Caki2 (cell line): ENCODE measurements at regions not wholly inside any gene's neighbourhood (a gene's known extent, or its start where the extent isn't known, plus 50 kb on each side); places are given as distances from the start of the nearest gene placed in this dataset.
A peak's percentile ranks its signal among the peaks of the same experiment; 100 is the strongest.

Experiments
- DNase-seq: peaks from one replicate; pipeline ENCODE4 v3.0.0-alpha.2; 2015; ENCODE audit warnings: low read depth
- in situ Hi-C: cut with HindIII; loops from 2 replicates; pipeline ENCODE4 v1.10.0; 2016; ENCODE audit warnings: low sequenced_read_pairs, low pct_unique_long_range_greater_than_20kb, mixed read lengths

- DNase-seq, result no peak
- in situ Hi-C loops, result no loop called here
These were observed 59.2 kb upstream of the TARBP1 start for GRCh38 chr1:234538062-234538731.

GRCh38 chr1:234537236-234537635, 58.3 kb upstream of the TARBP1 start:
- in situ Hi-C loops, result no loop called here
- no peak for DNase-seq

GRCh38 chr1:234536741-234537140, 57.8 kb upstream of the TARBP1 start:
- no peak for DNase-seq
- in situ Hi-C loops, result no loop called here

GRCh38 chr1:234535763-234536515, 57.0 kb upstream of the TARBP1 start:
- in situ Hi-C loops, result no loop called here
- DNase-seq, result peak; percentile 65

DNA sequence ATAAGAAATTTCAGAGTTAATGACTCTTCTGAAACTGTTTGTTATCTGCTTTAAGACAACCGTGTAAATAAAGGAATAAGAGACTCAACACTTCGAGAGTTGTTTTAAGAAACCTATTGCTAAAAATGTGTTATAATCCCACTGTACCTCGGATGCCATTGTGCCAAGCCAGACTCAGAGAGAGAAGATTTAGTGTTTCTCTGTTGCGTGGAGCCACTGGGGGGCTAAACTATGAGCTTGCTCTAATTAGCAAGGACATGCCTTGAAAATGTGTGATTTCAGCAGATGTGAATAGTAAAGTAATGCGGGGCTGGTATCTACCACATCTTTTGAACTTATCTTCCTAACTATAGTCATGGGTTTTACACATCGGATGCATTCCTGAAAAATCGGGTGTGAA, 56.2 kb upstream of the TARBP1 start:
- in situ Hi-C loops, result no loop called here
- no peak for DNase-seq

DNA sequence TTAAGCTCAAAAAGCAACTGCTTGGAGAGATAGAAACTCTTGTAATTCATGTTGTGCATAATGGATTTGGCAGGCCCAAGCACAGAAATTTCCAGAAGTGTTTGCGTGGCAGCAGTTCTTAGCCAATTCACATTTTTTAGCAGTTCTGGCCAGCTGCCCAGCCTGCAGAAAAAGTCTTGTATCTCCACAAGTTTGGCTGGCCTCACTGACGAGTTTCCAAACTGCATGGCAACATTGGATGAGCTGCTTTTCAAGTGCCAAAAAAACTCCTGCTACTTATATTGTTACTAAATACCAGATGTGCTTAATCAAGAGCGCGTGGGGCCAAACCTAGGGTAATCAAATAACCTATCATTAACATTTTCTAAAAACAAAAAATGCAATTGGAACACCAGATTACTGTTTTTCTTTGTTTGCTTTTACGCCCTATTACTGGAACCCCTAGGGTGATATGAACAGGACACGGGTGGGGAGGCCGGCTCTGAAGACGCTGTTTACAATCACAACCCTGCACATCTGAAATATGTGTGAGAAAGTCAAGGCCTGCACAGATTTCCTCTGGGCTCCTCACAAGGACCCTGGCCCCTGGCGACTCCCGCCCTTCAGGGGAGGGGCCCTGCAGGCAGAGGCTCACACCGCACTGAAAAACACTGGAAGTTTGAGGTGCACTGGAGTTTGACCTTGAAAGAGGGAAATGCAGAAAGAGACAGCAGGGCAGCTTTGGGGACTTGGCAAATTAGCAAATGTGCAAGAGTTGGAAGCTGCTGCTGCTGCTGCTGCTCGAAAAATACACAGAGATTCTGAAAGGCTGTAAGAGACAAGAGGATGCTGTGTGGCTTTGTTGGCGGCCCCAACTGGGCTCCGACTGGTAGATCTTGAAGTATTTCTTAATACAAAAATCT, 55.2 kb upstream of the TARBP1 start:
- no peak for DNase-seq
- in situ Hi-C loops, result no loop called here

DNA sequence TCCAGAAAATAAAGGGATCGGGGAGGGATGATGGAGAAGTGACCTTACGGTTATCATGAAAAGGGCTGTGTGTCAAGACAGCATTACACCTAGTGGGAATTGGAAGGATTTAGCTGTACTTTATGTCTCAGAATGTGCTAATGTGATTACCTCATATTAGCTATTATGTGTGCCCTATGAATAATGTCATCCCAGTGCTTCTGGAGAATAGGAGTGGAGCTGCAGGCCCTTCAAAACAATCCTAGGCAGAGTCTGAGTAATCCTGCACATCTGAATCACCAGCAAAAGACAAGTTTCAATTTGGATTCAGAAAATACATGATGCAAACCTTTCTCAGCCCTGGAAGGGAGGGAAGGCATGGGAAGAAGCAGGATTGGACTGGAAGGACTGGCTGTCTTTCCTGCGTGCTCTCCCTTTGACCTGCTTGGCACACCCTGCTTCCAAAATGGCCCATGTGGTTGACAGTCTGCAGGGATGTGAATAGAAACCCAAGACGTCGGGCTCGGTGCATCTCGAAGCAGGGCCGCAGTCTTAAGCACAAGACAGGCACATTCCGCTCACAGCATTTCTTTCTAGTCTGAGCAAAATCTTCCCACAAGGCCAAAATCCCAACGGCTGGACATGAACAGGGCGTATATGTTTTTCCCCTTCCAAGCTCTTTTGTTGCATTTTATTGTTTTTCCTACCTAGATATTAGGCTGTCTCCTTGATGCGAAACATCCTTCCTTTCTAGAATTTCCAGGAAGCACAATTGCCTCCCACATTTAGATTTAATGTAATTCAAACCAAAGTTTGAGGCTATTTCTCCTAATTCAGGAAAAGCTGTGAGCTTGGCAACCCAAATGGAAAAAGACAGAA, 54.3 kb upstream of the TARBP1 start:
- DNase-seq, result no peak
- in situ Hi-C loops, result no loop called here

- DNase-seq, result no peak
- in situ Hi-C loops, result no loop called here
These were observed 53.5 kb upstream of the TARBP1 start for GRCh38 chr1:234532503-234532922.

- DNase-seq, result no peak
- in situ Hi-C loops, result no loop called here
These were observed 52.2 kb upstream of the TARBP1 start for GRCh38 chr1:234531151-234531635.

- in situ Hi-C loops, result no loop called here
- DNase-seq, result no peak
These were observed 51.7 kb upstream of the TARBP1 start for GRCh38 chr1:234530672-234531071.

DNA sequence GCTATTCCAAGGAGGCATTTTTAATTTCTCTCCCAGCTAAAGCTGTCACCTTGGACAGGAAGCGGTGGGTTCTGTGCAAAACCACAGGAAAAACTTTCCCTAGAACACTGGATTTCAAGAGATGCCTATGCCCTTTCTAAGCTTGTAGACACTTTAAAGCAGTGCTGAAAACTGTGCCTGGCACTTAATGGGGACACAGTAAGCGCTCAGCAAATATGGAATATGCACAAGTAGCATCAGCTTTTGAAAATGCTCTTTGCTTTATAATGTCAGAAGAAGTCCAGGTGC, 50.9 kb upstream of the TARBP1 start:
- DNase-seq, result no peak
- in situ Hi-C loops, result no loop called here

DNA sequence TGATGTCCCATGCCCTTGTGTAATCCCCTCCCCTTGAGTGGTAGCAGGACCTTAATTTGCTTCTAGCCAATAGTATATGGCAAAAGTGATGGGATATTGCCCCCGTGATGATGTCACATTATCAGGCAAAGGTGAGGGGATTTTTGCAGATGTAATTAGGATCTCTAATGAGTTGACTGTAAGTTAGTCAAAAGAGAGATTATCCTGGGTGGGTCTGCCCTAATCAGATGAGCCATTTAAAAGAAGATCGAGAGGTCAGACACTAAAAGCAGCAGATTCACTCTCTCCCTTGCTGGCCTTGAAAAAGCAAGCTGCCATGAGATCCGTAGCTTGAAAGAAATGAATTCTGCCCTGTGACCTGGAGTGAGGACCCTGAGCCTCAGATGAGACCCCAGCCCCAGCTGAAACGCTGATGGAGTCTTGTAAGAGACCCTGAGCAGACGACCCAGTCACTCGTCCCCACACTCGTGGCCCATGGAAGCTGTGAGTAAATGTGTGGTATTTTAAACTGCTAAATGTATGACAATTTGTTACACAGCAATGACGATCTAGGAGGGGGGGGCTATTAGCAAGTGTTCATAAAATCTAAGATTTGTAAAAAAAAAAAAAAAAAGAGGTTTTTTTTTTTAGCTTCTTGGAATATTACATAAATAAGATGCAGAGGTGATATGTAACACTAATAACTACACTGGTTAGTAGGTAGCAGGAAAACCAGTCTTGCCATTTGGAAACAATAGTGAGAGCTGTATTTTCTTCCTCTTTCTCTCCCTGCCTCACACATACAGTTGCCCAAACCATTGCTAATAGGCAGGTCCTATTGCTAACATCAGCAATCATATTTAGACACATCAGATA, 50.3 kb upstream of the TARBP1 start:
- no peak for DNase-seq
- in situ Hi-C loops, result no loop called here
